GM19238 (cell line): ENCODE measurements at regions not wholly inside any gene's neighbourhood (a gene's known extent, or its start where the extent isn't known, plus 50 kb on each side); places are given as distances from the start of the nearest gene placed in this dataset.
A peak's percentile ranks its signal among the peaks of the same experiment; 100 is the strongest.

ENCODE experiments used
- DNase-seq: peaks from one replicate; pipeline ENCODE4 v3.0.0; 2011; ENCODE audit warnings: low spot score; ENCODE audit not compliant: insufficient read length

- no peak for DNase-seq
Measured at GRCh38 chr21:36628106-36628505, 70.8 kb upstream of the SIM2 start.

- no peak for DNase-seq
Measured at GRCh38 chr21:36628761-36629460, 70.0 kb upstream of the SIM2 start.

- DNase-seq: peak; percentile 53
Measured at GRCh38 chr21:36630485-36631206, 68.3 kb upstream of the SIM2 start.

- DNase-seq: no peak
Measured at GRCh38 chr21:36636016-36636415, 62.9 kb upstream of the SIM2 start.

GRCh38 chr21:36636439-36636838 lies 62.5 kb upstream of the SIM2 start:
- DNase-seq: no peak

GRCh38 chr21:36639769-36640168 lies 59.1 kb upstream of the SIM2 start:
- no peak for DNase-seq

GRCh38 chr21:36640174-36640720 lies 58.7 kb upstream of the SIM2 start:
- no peak for DNase-seq

GRCh38 chr21:36640721-36641244 lies 58.1 kb upstream of the SIM2 start:
- no peak for DNase-seq

- no peak for DNase-seq
Measured at GRCh38 chr21:36641346-36641745, 57.6 kb upstream of the SIM2 start.

- DNase-seq: no peak
Measured at GRCh38 chr21:36641886-36642285, 57.0 kb upstream of the SIM2 start.

GRCh38 chr21:36642777-36643176 lies 56.1 kb upstream of the SIM2 start:
- DNase-seq: no peak

- DNase-seq: no peak
Measured at GRCh38 chr21:36643374-36644250, 55.3 kb upstream of the SIM2 start.

- DNase-seq: no peak
Measured at GRCh38 chr21:36646011-36646410, 52.9 kb upstream of the SIM2 start.

GRCh38 chr21:36646645-36647044 lies 52.3 kb upstream of the SIM2 start:
- DNase-seq: no peak

GRCh38 chr21:36647279-36648093 lies 51.4 kb upstream of the SIM2 start:
- no peak for DNase-seq
